ENCODE measurements at regions not wholly inside any gene's neighbourhood (a gene's known extent, or its start where the extent isn't known, plus 50 kb on each side); places are given as distances from the start of the nearest gene placed in this dataset.
"Not testable (repeated sequence)": the region's sequence is repeated elsewhere in the genome, so short reads cannot be mapped to it uniquely, and the experiment has no call there.

DNA sequence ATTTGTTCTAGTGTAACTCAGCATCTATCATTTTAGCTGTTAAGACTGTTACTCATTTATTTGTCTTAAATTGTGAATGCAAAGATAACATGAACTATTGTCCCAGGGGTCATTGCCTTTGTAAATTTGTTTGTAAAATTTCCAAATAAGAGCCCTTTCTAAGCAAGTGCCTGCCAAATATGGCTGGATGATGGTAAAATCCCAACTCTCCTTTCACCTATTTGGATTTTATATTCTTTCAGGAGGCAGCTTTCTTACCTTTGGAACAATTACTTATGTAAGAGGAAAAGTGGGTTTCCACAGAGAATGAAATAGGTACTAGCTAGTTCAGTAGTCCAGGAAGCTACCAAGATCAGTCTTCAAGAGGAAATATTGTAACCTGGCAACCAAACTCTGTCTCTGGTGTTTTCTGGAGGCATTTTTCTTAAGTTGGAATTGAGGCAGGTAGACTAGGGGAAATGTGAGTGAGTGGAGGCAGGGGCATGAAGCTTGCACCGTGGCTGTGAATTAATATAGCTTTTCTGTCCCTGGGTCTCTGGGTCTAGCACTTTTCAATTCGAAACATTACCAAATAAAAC is 88.5 kb upstream of the XIST start:
- no peak for DNase-seq

- not testable (repeated sequence) for DNase-seq
Observed at GRCh38 chrX:73937843-73938242, 85.3 kb upstream of the XIST start.

DNA sequence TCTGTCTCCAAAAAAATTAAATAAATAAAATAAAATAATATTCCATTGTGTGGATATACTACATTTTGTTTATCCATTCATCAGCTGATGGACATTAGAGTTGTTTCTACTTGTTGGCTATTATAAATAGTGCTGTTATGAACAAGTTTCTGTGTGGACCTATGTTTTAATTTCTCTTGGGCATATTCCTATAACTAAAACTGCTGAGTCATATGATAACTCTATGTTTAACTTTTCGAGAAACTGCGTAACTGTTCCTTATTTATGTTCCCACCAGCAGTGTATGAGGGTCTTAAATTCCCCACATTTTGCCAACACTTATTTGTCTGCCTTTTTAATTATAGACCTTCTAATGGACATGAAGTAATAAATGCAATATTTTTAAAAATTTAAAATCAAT is 80.0 kb upstream of the XIST start:
- no peak for DNase-seq

GRCh38 chrX:73930300-73930699 is 77.8 kb upstream of the XIST start:
- DNase-seq, result peak; percentile 2

- no peak for DNase-seq
Observed at GRCh38 chrX:73922856-73923455, 70.4 kb upstream of the XIST start.

DNA sequence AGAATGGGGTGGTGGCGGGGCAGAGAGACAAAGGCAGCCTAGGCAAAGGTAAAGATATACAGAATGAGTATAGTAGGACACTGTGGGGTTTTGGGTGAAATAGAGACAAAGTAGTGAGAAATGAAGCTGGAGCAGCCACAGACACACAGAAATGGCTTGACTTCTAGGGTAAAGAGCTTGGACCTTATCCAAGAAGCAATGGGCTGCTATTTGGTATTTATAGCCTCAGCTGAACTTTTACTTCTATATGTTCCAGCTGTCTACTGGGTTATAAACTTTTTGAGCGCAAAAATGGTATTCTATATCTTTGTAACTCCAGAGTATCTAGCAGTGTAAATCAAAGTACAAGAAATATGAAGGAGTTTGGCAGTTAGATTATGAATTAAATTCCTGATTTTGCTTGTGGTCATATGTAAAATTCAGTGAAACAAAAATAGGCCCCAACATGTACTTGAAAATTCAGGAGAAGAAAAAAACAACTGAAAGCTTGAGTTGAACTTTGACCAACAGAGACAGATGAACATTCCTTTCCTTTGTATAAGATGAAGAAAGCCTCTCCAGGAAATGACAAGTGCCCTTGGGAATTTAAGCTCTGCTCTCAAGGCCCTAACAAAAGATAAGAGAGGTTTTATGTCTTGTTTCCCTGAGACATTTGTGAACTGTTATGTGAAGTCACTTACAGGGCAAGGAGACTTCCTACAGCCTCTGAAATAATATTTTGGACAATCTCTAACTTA is 64.6 kb upstream of the XIST start:
- no peak for DNase-seq

- no peak for DNase-seq
Observed at GRCh38 chrX:73916489-73916888, 64.0 kb upstream of the XIST start.

GRCh38 chrX:73914792-73915191 is 62.3 kb upstream of the XIST start:
- DNase-seq, result not testable (repeated sequence)

- no peak for DNase-seq
Observed at GRCh38 chrX:73913580-73913979, 61.1 kb upstream of the XIST start.

- DNase-seq, result not testable (repeated sequence)
Observed at GRCh38 chrX:73911946-73912345, 59.4 kb upstream of the XIST start.

DNA sequence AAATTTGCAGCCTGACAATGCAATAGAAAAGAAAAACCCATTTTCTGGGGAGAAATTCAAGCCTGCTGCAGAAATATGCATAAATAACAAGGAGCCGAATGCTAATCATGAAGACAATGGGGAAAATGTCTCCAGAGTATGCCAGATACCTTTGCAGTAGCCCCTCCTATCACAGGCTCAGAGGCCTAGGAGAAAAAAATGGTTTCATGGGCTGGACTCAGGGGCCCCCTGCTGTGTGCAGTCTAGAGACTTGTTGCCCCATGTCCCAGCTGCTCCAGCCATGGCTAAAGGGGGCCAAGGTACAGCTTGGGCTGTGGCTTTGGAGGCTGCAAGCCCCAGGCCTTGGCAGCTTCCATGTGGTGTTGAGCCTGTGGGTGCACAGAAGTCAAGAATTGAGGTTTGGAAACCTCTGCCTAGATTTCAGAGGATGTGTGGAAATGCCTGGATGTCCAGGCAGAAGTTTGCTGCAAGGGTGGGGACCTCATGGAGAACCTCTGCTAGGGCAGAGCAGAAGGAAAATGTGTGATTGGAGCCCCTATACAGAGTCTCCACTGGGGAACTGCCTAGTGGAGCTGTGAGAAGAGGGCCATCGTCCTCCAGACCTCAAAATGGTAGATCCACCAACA is 53.3 kb upstream of the XIST start:
- DNase-seq, result not testable (repeated sequence)

GRCh38 chrX:73903941-73904340 is 51.4 kb upstream of the XIST start:
- no peak for DNase-seq

Measured in activated CD4-positive, alpha-beta T cell treated with anti-CD3 and anti-CD28 coated beads, Interleukin-10, Interleukin-2, amounts not matched to agents 100 ng/mL and 50 ng/mL, durations not matched to agents 16 hours and 8 hours (primary cell).